ENCODE measurements at regions not wholly inside any gene's neighbourhood (a gene's known extent, or its start where the extent isn't known, plus 50 kb on each side); places are given as distances from the start of the nearest gene placed in this dataset.

- peak; percentile 56 for DNase-seq (ENCODE audit: low read depth)
Observed at GRCh38 chr10:77710759-77711682, 73.4 kb upstream of the KCNMA1 start.

DNA sequence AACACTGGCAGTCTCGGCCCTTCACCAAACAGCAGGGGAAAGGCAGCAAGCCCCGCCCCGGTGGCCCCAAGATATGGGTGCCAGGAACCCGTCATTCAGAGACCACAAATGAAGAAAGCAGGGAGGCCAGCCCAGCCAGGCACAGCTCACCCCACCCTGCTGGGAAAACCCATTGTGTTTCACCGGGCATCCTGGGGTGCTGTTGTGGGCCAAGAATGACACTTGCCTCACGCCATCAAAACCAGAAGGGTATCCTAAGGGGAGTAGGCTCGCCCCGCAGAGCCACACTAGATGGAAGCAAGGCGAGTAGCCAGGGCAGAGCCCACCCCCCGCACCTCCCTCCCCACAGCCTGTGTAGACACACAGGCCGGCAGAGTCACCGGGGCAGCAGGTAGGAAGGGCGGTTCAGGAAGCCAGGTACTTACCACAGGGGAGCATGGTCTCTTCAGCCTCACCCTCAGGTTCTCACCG, 72.5 kb upstream of the KCNMA1 start:
- DNase-seq (ENCODE audit: low read depth): no peak

DNA sequence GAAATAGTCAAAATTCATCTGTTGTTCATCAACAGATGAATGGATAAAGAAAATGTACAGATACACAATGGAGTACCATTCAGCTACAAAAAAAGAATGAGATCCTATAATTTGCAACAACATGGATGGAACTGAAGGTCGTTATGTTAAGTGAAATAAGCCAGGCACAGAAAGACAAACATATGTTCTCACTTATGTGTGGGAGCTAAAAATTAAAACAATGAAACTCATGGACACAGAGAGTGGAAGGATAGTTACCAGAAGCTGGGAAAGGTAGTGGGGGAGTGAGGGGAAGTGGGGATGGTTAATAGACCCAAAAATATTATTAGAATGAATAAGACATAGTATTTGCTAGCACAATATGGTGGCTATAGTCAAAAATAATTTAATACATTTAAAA, 70.0 kb upstream of the KCNMA1 start:
- DNase-seq (ENCODE audit: low read depth): no peak

DNA sequence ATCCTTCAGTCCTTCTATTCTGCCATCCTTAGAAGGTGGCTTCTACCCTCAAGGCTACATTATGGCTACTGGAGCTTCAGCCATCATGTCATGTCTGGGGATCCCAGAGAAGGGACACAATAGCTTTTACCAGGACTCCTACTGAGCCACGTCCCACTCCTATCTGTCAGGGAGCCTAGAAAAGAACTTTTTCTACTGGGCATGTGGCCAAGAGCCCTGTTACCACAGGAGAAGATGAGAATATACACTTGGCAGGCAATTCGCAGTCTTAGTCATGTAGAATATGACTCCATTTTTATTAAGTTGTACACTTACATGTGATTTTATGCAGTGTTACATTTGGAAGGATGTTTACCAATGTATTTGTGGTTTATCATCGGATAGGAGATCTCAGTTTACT, 64.6 kb upstream of the KCNMA1 start:
- DNase-seq (ENCODE audit: low read depth): peak; percentile 78

DNA sequence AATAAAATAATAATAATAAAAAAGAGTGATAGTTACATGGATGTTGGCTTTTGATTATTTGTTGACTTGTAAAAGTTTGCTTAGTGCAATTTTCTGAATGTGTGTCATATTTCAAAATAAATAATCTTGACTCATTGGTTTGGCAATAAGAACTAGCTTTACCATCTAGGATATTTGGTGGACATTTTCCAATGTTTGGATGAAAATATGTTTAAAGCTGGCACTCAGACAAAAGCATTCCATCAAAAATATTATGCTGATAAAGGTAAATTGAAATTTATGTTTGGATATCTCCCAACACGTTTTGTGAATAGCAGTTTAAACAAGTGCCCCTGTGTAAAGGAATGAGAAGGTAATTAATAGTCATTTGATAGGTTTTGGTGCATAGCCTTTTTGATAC, 62.5 kb upstream of the KCNMA1 start:
- DNase-seq (ENCODE audit: low read depth): no peak

- DNase-seq (ENCODE audit: low read depth): no peak
Observed at GRCh38 chr10:77699080-77699645, 61.6 kb upstream of the KCNMA1 start.

DNA sequence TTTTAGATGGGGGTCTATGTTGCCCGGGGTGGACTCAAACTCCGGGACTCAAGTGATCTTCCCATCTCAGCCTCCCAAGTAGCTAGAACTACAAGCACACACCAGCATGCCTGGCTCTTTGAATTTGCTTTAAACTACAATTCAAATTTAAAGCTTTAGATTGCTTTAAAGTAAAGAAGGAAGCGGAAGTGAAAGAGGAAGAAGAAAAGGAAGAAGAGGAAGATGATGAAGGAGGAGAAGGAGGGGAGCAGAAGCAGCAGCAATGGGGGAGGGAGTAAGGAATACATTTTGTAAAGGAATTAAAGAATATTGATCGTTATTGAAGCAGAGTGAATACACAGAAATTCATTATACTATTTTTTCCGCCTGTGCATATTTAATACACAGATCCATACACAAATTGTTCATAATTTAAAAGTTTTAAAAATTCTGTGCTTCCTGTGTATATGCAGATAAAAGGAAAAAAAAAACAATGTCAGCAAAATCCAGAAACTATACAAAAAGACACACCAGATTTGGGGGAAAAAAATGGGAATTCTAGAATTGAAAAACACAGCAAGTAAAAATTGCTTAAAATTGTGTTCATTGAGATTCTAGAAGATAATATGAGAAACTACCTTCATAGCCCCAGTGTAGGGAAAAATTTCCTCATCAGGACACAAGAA, 60.8 kb upstream of the KCNMA1 start:
- DNase-seq (ENCODE audit: low read depth): no peak

DNA sequence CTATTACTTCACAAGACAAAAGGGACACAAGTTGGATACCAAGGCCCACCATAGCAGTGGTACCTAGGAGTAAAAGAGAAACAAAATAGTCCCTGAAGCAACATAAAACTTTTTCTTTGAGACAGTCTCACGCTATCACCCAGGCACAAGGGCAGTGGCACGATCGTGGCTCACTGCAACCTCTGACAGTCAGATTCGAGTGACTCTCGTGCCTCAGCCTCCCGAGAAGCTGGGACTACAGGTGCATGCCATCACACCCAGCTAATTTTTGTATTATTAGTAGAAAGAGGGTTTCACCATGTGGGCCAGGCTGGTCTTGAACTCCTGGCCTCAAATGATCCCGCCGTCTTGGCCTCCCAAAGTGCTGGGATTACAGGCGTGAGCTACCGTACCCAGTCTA, 59.0 kb upstream of the KCNMA1 start:
- DNase-seq (ENCODE audit: low read depth): no peak

DNA sequence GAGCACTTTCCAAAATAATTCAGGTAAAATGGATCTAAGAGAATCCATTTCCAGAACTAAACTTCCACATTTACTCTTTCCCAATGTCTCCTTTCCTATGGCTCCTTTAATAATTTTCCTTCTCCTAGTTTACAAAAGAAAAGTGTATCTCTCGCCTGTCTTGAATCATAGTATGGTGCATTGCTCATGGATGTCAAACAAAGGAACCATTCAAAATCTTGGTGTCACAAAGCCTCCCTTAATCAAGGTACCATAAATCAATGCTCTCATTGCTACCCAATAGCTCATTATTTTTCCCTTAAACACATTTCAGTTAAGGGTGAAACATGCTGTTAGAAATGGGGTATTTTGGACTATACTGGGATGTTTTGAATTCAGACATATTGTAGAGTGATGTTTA, 57.6 kb upstream of the KCNMA1 start:
- no peak for DNase-seq (ENCODE audit: low read depth)

DNA sequence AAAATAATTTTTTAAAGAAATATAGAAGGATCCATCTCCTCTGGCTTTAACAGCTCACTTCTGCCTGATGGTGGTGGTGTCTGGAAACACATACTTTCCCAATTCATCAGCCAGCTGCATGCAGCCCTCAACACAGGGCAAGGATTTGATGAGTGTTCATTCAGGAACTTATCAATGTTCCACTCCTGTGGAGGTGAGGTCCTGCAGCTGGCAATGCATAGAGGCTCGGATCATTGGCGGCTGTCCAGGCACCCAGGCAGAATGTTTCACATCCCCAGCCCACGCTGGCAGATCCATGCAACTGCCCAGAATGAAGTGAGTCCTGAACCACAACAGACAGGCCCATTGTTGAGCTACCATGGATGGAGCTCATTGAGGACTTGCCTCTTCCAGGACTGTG, 55.2 kb upstream of the KCNMA1 start:
- peak; percentile 30 for DNase-seq (ENCODE audit: low read depth)

- DNase-seq (ENCODE audit: low read depth): no peak
Observed at GRCh38 chr10:77689339-77689738, 51.7 kb upstream of the KCNMA1 start.

DNA sequence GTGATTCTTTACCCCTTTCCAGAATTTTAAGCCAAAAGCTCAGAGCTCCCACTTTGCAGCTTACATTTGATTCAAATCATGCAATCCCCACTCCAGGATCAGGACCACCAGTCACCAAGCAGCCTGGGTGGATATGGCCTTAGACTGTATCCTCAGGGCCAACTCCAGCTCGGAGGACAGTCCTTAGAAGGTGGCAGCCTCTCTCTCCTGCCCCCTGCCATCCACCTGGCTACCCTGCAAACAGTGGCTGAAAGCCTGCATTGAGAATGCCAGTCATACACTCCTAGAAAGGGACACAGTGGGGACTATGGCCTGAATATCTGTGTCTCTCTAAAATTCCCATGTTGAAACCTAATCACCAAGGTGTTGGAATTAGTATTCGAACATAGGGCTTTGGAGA, 50.0 kb upstream of the KCNMA1 start:
- DNase-seq (ENCODE audit: low read depth): no peak

Data from ELR (cell line).